H4 (cell line): ENCODE measurements at regions not wholly inside any gene's neighbourhood (a gene's known extent, or its start where the extent isn't known, plus 50 kb on each side); places are given as distances from the start of the nearest gene placed in this dataset.

ENCODE experiments used
- DNase-seq: peaks from one replicate; pipeline ENCODE4 v3.0.0-alpha.2; 2015; ENCODE audit warnings: low spot score

DNA sequence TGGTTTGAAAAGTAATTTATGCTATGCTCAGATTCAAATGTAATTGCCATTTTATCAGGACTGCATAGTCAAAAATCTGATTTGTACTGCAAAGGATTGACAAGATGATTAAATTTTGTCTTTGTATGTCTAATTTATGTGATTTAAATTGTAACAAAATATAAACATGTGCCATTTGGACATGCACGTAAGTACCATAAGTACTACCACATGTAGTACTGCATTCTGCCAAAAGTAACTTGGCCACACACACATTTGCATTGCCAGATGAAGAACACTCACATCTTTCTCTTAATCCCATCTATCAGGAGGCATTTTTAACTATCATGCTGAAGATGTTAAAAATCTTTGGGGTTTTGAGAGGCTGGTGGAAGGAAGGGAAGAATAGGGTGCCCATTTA, 133.3 kb downstream of the KLF12 start:
- DNase-seq, result no peak

GRCh38 chr13:73998631-73999030, 135.6 kb downstream of the KLF12 start:
- DNase-seq, result no peak

GRCh38 chr13:73997964-73998363, 136.2 kb downstream of the KLF12 start:
- no peak for DNase-seq

GRCh38 chr13:73996569-73996968, 137.6 kb downstream of the KLF12 start:
- DNase-seq, result no peak

DNA sequence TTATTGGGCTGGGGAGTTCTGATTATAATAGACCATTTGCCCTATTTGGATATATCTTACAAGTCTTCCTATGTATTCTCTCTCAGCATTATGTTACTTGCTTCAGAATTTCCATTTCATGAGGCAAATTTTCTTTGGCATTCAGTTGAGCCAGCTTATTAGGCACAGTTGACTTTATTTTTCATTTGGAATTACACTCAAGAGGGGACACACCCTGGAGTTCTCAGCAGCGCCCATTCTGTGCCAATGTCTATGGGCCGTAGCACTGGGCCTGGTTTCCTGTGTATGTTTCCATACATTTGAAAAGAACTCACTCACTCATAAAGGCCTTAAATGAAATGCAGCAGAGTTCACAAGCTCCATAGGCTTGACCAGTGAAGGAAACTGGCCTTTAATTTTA, 138.5 kb downstream of the KLF12 start:
- no peak for DNase-seq

GRCh38 chr13:73993661-73994060, 140.5 kb downstream of the KLF12 start:
- no peak for DNase-seq

DNA sequence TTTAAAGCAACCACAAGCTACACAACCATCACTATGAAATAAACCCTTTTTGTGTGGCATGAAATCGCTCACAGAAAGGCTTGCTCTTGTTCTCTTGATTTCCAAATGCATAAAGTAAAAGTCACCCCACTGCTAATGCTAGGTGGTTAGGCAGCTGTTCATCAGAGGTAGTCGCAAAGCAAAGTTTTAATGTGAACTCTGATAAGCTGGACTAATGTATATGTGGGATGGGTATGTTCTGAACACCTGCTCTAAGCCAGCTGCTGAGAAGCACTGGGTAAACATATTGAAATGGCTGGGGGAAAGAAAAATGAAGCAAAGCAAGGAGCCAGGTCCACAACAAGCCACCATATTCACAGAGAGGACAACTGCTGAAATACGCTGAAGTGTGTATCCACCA, 142.3 kb downstream of the KLF12 start:
- no peak for DNase-seq

DNA sequence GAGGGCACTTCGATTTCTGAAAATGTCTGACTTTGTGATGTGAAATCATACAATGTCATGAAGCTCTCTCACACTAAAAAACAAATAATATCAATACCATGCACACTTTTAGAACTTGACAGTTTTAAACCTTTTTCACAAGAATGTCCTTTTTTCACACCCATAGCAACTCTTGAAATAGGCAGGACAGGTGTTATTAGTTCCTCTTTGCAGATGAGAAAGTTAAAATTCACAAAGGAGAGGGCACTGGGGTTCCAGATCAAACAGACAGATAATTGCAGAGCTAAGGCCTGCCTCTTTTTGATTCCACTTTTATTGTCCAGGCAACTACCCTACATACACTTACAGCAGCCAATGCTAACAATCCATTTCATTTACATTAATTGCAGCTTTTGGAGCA, 142.8 kb downstream of the KLF12 start:
- DNase-seq, result no peak

DNA sequence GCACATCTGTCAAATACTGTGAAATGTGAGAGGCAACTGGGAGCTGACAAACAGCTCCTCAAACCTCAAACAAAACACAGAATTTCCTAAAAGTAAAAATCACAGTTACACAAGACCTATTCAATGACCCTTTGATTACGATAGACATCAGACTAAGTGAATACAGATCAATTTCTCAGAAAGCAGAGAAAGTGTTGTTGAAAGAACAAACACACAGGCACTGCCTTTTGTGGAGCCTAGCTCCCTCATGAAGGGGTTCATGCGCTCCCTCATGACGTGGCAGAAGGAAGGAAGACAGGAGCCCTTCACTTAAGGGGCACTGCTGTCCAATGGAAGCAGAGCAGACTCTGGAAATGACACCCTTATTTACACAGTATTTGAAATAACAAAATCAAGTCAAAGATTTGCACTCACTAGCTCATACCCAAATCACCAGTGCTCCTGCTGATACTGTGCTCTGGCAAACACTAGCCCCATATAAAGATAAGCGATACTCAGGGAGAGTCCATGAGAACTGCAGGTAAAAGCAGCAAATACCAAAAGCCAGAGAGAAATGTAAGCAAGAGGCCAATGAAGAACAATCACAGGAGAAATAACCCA, 144.9 kb downstream of the KLF12 start:
- DNase-seq, result no peak

GRCh38 chr13:73988461-73988860, 145.7 kb downstream of the KLF12 start:
- DNase-seq, result no peak

GRCh38 chr13:73987618-73988017, 146.6 kb downstream of the KLF12 start:
- no peak for DNase-seq

DNA sequence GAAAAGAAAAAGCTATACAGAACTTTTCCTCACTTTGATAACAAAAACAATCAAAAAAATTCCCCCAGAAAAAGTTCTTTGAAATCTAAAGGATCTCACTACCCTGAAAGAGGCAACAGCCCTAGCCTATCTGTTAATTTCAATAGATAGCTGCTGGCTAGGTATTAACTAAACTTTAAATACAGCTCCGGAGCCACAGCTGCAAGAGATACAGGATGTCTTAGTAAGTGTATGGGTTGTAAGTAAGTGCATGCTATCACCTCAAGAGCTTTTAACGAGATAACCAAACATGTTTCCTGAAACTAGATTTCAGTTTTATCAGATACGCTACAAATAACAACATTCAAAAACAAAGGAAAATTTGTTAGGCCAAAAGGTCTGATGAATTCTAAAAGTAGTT, 148.4 kb downstream of the KLF12 start:
- DNase-seq, result no peak

DNA sequence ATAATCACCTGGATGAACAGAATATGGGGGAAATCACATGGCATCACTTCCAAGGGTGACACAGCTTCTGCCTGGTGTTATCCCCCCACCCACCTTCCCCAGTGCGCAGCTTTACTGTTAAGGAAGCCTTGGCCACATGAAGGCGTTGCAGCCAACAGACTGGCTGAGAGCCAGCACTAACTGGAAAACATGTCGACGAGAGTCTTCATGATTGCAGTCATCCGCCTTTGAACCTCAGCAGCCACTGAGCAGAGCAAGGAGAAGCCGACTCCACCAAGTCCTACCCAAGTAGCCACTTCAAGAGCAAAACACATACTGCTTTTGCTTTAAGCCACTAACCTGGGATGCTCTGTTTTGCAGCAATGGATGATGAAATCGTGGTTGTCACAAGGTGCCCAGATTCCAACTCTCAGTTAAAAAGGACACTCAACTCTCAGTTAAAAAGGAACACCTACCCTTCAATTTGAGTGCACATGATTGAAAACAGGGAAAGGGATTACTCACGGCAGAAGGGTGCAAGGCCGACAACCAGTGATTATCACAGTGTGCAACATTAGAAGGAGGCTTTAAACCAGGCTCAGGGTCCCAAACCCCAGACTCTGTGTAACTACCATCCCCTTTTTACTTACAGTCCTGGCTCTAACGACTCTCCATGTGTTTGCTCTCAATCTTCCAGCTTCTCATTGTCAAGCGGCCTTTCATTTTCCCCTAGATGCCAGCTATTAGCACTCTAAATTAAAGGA, 149.1 kb downstream of the KLF12 start:
- no peak for DNase-seq

GRCh38 chr13:73984201-73984600, 150.0 kb downstream of the KLF12 start:
- DNase-seq, result no peak

DNA sequence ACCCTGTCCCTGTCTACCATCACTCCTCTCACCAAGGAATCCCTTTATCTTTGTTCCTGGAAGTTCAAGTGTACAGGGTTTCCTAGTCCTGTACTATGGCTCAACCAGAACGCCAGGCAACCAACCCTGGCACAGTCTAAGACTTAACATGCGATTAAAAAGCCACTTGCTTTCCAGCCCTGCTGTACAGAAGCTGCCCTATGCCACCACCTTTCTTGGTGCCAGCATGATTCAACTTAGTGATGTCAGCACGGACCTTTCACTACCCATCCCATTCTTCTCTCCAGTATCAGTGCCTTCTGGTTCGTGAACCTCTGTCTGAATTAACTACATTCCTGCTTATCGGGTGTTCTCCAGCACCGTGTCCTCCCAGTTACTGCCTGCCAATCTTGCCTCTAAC, 151.1 kb downstream of the KLF12 start:
- no peak for DNase-seq

GRCh38 chr13:73981595-73981994, 152.6 kb downstream of the KLF12 start:
- no peak for DNase-seq

DNA sequence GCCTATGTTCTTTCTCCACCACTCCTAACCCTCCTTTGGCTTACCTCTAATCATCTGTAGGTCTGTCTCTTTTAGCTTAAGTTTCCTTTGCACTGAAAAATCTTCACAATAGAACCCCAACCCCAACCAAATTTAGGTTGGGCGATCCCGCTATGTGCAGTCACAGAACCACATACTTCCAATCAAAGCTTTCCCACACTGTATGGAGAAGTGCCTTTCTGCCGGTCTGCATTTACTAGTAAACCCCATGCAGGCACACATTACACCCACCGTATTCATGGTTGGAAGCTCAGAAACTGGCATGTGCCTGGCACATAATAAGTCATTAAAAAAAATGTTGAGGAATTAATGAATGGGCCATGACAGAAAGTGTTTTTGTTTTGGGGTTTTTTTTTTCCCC, 158.4 kb downstream of the KLF12 start:
- no peak for DNase-seq

GRCh38 chr13:73974051-73974450, 160.2 kb downstream of the KLF12 start:
- no peak for DNase-seq

- no peak for DNase-seq
Observed at GRCh38 chr13:73973156-73973555, 161.0 kb downstream of the KLF12 start.

GRCh38 chr13:73972545-73972944, 161.7 kb downstream of the KLF12 start:
- no peak for DNase-seq

- no peak for DNase-seq
Observed at GRCh38 chr13:73971481-73971880, 162.7 kb downstream of the KLF12 start.

DNA sequence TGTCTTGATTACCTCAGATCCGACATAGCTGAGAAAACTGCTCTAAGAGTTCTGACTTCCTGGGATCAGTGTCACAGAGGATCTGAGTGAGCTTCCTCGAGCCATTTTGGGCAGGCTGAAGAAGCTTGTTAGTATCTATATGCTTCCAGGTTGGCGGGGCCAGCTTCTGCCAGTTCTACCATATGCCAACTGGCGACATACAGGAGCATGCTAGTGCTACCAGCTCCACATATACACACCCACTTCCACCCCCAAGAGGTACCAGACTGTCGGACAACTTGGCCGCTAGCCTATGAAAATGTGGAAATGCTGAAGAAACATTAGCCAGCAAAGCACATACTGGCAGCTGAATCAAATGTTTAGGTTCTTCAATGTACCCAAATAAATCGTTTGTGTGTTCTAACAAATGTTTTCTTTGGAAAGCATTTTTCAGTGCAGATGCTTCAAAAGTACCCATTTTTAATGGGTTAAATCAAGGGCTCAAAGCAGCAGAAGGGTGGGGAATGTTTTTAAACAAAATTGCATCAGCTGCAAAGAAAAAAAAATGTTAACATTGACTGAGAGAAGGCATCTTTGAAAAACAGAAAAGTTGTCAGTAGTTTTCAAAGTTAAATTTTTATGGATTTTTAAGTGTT, 163.7 kb downstream of the KLF12 start:
- DNase-seq, result no peak

- no peak for DNase-seq
Observed at GRCh38 chr13:73967397-73968165, 166.6 kb downstream of the KLF12 start.
